Neural progenitor cell (in vitro differentiated cells): ENCODE measurements at regions not wholly inside any gene's neighbourhood (a gene's known extent, or its start where the extent isn't known, plus 50 kb on each side); places are given as distances from the start of the nearest gene placed in this dataset.

ENCODE experiments used
- EZH2 ChIP-seq: fragments of 200-600 bp; sonication (generic); IDR thresholded peaks from 2 replicates; pipeline ENCODE4 v1.6.1; 2017; ENCODE audit warnings: antibody characterized with exemption, mild to moderate bottlenecking, moderate library complexity
- TF ChIP-seq, protein P1 (sequence below): fragments of 200-600 bp; sonication (generic); IDR thresholded peaks from 2 replicates; pipeline ENCODE4 v1.5.1; 2017; ENCODE audit warnings: antibody characterized with exemption, mild to moderate bottlenecking

GRCh38 chr21:33989440-33989839 lies 73.8 kb upstream of the ATP5PO start:
- TF ChIP-seq, protein P1, sequence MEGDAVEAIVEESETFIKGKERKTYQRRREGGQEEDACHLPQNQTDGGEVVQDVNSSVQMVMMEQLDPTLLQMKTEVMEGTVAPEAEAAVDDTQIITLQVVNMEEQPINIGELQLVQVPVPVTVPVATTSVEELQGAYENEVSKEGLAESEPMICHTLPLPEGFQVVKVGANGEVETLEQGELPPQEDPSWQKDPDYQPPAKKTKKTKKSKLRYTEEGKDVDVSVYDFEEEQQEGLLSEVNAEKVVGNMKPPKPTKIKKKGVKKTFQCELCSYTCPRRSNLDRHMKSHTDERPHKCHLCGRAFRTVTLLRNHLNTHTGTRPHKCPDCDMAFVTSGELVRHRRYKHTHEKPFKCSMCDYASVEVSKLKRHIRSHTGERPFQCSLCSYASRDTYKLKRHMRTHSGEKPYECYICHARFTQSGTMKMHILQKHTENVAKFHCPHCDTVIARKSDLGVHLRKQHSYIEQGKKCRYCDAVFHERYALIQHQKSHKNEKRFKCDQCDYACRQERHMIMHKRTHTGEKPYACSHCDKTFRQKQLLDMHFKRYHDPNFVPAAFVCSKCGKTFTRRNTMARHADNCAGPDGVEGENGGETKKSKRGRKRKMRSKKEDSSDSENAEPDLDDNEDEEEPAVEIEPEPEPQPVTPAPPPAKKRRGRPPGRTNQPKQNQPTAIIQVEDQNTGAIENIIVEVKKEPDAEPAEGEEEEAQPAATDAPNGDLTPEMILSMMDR: no peak
- no peak for TF ChIP-seq EZH2
